A549 (cell line): ENCODE measurements at regions not wholly inside any gene's neighbourhood (a gene's known extent, or its start where the extent isn't known, plus 50 kb on each side); places are given as distances from the start of the nearest gene placed in this dataset.
"Not testable (repeated sequence)": the region's sequence is repeated elsewhere in the genome, so short reads cannot be mapped to it uniquely, and the experiment has no call there.

ENCODE experiments used
- JUNB ChIP-seq: fragments of >200 bp; sonication (Bioruptor Twin); formaldehyde crosslinking; IDR thresholded peaks from 2 replicates; pipeline ENCODE4 v1.6.1; 2016
- POLR2A ChIP-seq: IDR thresholded peaks from 2 replicates; pipeline ENCODE4 v1.6.1; 2012; ENCODE audit warnings: mild to moderate bottlenecking, low read length
- TF ChIP-seq, protein P1 (sequence below): fragments of >200 bp; sonication (Bioruptor Twin); formaldehyde crosslinking; IDR thresholded peaks from 3 replicates; pipeline ENCODE4 v1.5.1; 2016

DNA sequence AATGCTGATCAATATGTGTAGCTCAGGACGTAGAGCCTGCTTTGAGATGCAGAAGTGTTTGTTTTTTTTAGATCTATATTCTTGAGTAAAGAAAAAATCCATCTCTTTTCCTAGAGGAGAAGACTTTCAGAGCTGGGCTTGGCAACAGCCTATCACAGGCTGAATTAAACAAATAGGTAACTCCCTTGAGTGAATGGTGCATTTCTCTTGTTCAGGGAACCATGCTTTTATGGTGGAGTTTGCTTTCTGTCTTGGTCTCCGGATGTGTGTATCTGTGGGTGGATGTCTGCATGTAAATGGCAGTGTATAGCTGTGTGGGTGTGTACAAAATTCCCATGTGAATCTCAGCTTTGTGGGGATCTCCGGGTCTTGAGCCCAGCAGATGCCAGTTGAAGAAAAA is 82.3 kb upstream of the KRTAP5-11 start:
- TF ChIP-seq, protein P1, sequence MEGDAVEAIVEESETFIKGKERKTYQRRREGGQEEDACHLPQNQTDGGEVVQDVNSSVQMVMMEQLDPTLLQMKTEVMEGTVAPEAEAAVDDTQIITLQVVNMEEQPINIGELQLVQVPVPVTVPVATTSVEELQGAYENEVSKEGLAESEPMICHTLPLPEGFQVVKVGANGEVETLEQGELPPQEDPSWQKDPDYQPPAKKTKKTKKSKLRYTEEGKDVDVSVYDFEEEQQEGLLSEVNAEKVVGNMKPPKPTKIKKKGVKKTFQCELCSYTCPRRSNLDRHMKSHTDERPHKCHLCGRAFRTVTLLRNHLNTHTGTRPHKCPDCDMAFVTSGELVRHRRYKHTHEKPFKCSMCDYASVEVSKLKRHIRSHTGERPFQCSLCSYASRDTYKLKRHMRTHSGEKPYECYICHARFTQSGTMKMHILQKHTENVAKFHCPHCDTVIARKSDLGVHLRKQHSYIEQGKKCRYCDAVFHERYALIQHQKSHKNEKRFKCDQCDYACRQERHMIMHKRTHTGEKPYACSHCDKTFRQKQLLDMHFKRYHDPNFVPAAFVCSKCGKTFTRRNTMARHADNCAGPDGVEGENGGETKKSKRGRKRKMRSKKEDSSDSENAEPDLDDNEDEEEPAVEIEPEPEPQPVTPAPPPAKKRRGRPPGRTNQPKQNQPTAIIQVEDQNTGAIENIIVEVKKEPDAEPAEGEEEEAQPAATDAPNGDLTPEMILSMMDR, result not testable (repeated sequence)
- TF ChIP-seq POLR2A, JUNB: not testable (repeated sequence)
